GM18858 (cell line): ENCODE measurements at regions not wholly inside any gene's neighbourhood (a gene's known extent, or its start where the extent isn't known, plus 50 kb on each side); places are given as distances from the start of the nearest gene placed in this dataset.

ENCODE experiments used
- ATAC-seq: cut with Tn5 transposase; IDR thresholded peaks from one replicate; pipeline ENCODE4 v1.9.1; 2021; ENCODE audit not compliant: unreplicated experiment

DNA sequence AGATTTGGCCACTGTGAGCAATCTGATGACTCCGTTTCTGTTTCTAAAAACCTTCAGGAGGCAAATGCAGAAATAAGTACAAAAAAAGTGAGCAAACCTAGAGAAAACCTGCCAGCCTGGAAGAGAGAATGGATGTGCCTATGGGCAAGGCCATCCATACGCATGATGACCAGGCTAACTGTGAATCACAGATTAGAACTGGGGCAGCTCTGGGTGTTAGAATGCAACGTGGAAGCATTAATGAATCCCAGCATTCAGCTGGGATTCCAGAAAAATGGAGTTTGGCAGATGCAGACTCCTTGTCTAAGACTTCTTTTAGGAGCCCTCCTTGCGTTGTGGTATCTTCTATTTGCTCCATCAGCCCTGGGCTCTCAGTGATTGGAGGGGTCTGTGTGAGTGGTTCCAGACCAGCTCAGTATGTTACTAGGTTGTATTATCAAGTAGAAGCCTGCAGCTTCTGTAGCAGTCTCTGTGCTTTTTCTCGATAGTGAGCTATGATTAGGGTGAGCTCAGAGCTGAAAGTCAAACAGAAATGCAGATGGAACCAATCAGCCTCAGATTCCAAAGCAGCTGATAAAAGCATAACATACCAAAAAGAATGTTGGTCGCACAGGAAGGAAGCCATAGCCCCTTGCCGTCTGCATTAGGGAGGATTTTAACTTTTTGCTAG is 154.0 kb downstream of the PSMG1 start:
- no peak for ATAC-seq

DNA sequence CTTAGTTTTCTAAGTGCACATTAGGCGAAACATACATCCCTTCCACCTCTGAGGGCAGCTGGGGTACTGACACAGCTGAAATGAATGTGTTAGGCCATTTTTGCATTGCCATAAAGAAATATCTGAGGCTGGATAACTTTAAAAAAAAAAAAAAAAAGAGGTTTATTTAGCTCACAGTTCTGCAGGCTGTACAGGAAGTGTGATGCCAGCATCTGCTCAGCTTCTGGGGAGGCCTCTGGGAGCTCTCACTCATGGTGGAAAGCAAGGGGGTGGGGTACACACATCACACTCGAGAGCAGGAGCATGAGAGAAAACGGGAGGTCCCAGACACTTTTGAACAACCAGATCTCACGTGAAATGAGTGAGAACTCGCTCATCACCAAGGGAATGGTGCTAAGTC is 158.1 kb downstream of the PSMG1 start:
- ATAC-seq, result no peak

GRCh38 chr21:39024538-39024937 is 158.7 kb downstream of the PSMG1 start:
- ATAC-seq, result no peak

GRCh38 chr21:39022863-39023693 is 160.2 kb downstream of the PSMG1 start:
- no peak for ATAC-seq

GRCh38 chr21:39022466-39022862 is 160.8 kb downstream of the PSMG1 start:
- no peak for ATAC-seq

GRCh38 chr21:39022035-39022434 is 161.2 kb downstream of the PSMG1 start:
- no peak for ATAC-seq

GRCh38 chr21:39021478-39021832 is 161.8 kb downstream of the PSMG1 start:
- no peak for ATAC-seq

GRCh38 chr21:39020751-39021477 is 162.3 kb downstream of the PSMG1 start:
- no peak for ATAC-seq

DNA sequence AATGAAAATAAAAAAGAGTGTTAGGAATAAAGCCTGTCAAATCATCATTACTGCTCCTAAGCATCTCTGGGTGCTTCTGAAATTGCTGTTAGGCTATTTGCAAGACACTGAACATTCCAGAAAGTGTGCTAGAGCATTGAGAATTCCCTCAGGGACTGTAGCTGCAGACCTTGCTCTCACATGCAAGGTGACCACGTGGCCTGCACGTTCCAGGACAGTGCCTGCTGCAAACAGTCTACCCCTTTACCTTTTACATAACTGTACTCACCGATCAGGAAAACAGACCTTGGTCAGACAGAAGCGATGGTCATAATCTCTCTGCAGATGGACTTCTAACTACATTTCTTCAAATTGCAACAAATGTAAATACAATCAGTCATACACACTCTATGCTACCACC is 164.5 kb downstream of the PSMG1 start:
- no peak for ATAC-seq

GRCh38 chr21:39016740-39017315 is 166.4 kb downstream of the PSMG1 start:
- ATAC-seq, result peak; percentile 93

- ATAC-seq, result no peak
These were observed 168.5 kb downstream of the PSMG1 start for GRCh38 chr21:39014747-39015146.

GRCh38 chr21:39012326-39013230 is 170.7 kb downstream of the PSMG1 start:
- no peak for ATAC-seq

GRCh38 chr21:39011911-39012310 is 171.3 kb downstream of the PSMG1 start:
- ATAC-seq, result no peak

DNA sequence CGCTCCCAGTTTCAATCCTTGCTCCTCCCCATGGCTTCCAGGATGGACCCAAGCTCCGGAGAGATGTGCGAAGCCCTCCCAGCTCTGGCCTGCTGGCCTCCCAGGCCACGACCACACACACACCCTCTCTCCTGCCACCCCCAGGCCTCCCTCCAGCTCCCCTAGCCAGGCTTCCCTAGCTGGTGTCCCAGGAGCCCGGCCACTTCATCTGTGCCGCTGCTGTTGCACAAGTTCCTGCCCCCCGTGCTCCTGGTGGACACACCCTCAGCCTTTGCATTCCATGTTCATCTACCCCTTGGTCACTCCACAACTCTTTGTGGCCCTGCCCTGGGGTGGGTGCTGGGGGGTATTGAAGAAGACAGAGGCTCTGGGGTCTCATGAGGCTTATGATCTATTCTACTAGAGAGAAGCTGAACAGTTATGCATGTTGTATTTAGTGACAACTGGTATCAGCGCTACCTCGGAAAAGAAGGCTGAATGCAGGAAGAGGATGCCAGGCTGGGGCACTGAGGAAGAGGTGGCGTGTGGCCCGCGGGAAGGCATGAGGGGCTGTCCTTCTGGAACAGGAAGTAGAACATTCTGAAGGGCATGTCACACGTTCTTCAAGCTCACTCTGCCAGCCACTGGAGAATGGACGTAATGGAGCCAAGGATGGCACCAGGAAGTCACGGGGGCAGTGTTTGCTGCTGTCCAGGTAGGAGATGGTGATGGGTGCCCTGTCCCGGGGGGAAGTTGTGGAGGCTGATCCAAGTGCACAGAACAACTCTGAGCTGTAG is 172.4 kb downstream of the PSMG1 start:
- no peak for ATAC-seq

- ATAC-seq, result no peak
These were observed 173.5 kb downstream of the PSMG1 start for GRCh38 chr21:39009587-39010225.

DNA sequence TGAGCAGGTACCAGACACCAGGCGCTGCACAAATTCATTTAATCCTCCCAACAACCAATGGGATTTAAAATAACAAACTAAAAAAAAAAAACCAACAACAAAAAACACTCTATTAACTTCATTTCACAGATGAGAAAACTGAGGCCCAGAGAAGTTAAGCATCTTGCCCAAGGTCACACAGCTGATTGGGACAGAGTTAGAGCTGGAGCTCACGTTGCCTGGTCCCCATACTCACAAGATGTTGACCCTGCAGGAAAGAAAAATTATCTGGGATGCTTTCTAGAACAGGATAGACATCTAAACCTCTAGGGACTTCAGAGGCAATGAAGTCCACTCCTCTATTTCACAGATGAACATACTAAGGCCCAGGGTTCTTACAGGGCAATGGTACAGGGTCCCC is 175.3 kb downstream of the PSMG1 start:
- ATAC-seq, result no peak

DNA sequence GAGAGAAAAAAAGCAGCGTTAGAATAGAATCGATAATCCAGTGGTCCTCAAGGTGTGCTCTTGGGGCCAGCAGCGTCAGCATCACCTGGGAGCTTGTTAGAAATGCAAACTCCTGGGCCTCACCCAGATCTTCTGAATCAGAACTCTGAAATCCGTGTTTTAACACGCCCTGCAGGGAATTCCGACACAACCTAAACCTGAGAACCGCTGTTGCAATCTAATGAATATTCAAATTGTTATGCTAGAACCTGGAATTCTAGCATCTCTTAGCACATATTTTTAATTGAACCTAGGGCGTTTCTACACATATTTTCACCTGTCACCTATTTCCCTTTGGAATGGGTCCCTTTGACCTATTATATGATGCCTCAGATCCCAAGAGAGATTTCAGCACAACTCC is 175.7 kb downstream of the PSMG1 start:
- ATAC-seq, result no peak

GRCh38 chr21:39006571-39007311 is 176.5 kb downstream of the PSMG1 start:
- no peak for ATAC-seq

DNA sequence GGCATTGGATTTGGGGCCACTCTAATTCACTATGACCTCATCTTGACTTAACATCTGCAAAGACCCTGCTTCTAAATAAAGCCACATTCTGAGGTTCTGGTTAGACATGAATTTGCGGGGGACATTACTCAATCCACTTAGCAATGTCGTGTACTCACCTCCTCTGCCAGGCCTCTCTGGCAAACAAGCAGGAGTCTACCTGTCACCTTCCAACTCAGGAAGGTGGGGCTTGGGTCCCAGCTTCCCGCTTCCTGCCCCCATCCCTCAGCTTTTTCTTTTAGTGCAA is 177.8 kb downstream of the PSMG1 start:
- ATAC-seq, result no peak
